ENCODE measurements at regions not wholly inside any gene's neighbourhood (a gene's known extent, or its start where the extent isn't known, plus 50 kb on each side); places are given as distances from the start of the nearest gene placed in this dataset.

DNA sequence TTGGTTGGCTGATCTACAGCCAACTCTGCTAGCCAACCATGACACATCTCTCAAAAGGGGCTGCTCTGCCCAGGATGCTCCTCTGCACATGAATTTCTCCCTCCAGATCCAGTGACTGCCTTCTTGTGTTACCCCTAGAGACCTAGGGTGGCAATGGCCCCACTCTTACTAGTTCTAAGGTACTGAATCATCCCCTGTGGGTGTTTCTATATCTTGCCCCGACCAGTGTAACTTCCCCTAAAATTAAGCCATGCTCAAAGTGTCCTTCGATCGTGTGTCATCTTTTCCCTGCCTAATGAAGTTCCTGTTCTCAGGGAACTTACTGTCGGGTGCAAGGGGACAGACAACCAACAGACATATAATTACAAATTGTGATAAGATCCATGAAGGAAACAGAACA is 113.3 kb downstream of the FAM76B start:
- no CpG with 5 or more reads among the region's 4 CpGs for WGBS (ENCODE audit: extremely low coverage, insufficient read length, low lambda C conversion rate)
- Histone ChIP-seq H2BK120ac (ENCODE audit: low read depth, low read length, poor library complexity, severe bottlenecking) (no peak overlapping the region), H2BK15ac (ENCODE audit: low read depth, low read length) (no peak overlapping the region), H3K79me2 (ENCODE audit: insufficient read depth, low read length) (no peaks in the 10 kb centered on the region), H2BK12ac (ENCODE audit: insufficient read length, low read depth, low read length) (no peak overlapping the region), H3K18ac (ENCODE audit: insufficient read length, low read depth, low read length) (no peak overlapping the region), H2BK5ac (ENCODE audit: insufficient read length, low read length) (no peak overlapping the region), H3K4ac (ENCODE audit: low read depth, low read length) (no peak overlapping the region), H3K9ac (ENCODE audit: extremely low read depth, insufficient read length, low read length) (no peak overlapping the region), H2BK20ac (ENCODE audit: low read depth, low read length, poor library complexity, severe bottlenecking) (no peak overlapping the region), H3K23me2 (ENCODE audit: insufficient read length, low read depth, low read length, poor library complexity, severe bottlenecking) (no peaks in the 10 kb centered on the region), H4K20me1 (ENCODE audit: control insufficient read depth, insufficient read depth, insufficient read length) (no peaks in the 10 kb centered on the region), H4K91ac (ENCODE audit: insufficient read length, low read depth, low read length) (no peak overlapping the region), H4K5ac (ENCODE audit: insufficient read length, low read depth, low read length) (no peak overlapping the region), H3K9me3 (ENCODE audit: control insufficient read depth, low read depth, low read length) (no peaks in the 10 kb centered on the region), H3K79me1 (ENCODE audit: insufficient read depth, low read depth, low read length, poor library complexity, severe bottlenecking) (no peaks in the 10 kb centered on the region), H4K8ac (replicated peaks; ENCODE audit: insufficient read length, low read depth, low read length) (no peak overlapping the region), H3K14ac (ENCODE audit: insufficient read depth, low read length) (no peak overlapping the region), H3K27ac (ENCODE audit: insufficient read length, low read depth, low read length) (no peak overlapping the region), H3K23ac (ENCODE audit: insufficient read length, low read depth, low read length) (no peak overlapping the region), H2AK5ac (ENCODE audit: insufficient read length, low read length) (no peak overlapping the region), H3K56ac (ENCODE audit: insufficient read length, low read depth, low read length) (no peak overlapping the region), H3K4me1 (ENCODE audit: insufficient read depth, low read length) (no peaks in the 10 kb centered on the region), H2AFZ (ENCODE audit: low read length) (no peak overlapping the region), H3K27me3 (ENCODE audit: insufficient read depth, low read length) (no peaks in the 10 kb centered on the region), H3T11ph (ENCODE audit: low read length) (no peak overlapping the region), H3K4me2 (ENCODE audit: insufficient read depth, insufficient read length, low read length) (no peak overlapping the region)
- no peaks in the 10 kb centered on the region for H3K36me3 Mint-ChIP-seq (ENCODE audit: insufficient read depth in 1 of 3, low read depth in 3 of 3)
- H3K27me3 Mint-ChIP-seq (ENCODE audit: low read depth), result no peaks in the 10 kb centered on the region; the same call in 1 of the 2 replicates
- H3K27ac Mint-ChIP-seq, result no peak overlapping the region
- TF ChIP-seq, protein P1, sequence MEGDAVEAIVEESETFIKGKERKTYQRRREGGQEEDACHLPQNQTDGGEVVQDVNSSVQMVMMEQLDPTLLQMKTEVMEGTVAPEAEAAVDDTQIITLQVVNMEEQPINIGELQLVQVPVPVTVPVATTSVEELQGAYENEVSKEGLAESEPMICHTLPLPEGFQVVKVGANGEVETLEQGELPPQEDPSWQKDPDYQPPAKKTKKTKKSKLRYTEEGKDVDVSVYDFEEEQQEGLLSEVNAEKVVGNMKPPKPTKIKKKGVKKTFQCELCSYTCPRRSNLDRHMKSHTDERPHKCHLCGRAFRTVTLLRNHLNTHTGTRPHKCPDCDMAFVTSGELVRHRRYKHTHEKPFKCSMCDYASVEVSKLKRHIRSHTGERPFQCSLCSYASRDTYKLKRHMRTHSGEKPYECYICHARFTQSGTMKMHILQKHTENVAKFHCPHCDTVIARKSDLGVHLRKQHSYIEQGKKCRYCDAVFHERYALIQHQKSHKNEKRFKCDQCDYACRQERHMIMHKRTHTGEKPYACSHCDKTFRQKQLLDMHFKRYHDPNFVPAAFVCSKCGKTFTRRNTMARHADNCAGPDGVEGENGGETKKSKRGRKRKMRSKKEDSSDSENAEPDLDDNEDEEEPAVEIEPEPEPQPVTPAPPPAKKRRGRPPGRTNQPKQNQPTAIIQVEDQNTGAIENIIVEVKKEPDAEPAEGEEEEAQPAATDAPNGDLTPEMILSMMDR (conservative IDR thresholded peaks at IDR 0.05), result no peak
- H3K4me3 Mint-ChIP-seq, result no peak overlapping the region
- peaks cover 21 to 28% of the 10 kb centered on the region in 2 experiments for H3K4me1 Mint-ChIP-seq
- DNase-seq, result no peak
- no peaks in the 10 kb centered on the region for H3K9me3 Mint-ChIP-seq
